22Rv1 (cell line): ENCODE measurements at regions not wholly inside any gene's neighbourhood (a gene's known extent, or its start where the extent isn't known, plus 50 kb on each side); places are given as distances from the start of the nearest gene placed in this dataset.

Experiments
- ZFX ChIP-seq: fragments of 450-650 bp; IDR thresholded peaks from 2 replicates; pipeline ENCODE4 v1.6.1; 2017; ENCODE audit warnings: antibody characterized with exemption, borderline replicate concordance
- TF ChIP-seq, protein P1 (sequence below): fragments of 450-650 bp; IDR thresholded peaks from 2 replicates; pipeline ENCODE4 v1.5.1; 2017; ENCODE audit warnings: mild to moderate bottlenecking

DNA sequence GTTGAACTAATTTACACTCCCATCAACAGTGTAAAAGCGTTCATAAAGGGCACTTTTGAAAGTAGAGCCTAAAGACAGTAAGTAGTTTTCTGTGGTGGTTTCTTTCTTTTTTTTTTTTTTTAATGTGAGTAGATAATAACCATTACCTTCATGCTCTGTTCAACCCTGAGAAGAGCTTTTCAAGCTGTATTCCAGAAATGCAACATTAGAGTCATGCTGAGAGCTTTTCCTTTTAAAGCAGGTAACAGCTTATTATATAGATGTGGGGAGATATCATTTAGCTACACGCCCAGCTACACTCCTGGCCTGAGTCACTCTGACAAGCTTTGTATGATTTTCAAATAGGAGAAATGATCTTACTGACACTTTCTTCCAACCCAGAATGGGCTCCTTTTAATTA is 96.2 kb upstream of the ARHGEF26 start:
- TF ChIP-seq, protein P1, sequence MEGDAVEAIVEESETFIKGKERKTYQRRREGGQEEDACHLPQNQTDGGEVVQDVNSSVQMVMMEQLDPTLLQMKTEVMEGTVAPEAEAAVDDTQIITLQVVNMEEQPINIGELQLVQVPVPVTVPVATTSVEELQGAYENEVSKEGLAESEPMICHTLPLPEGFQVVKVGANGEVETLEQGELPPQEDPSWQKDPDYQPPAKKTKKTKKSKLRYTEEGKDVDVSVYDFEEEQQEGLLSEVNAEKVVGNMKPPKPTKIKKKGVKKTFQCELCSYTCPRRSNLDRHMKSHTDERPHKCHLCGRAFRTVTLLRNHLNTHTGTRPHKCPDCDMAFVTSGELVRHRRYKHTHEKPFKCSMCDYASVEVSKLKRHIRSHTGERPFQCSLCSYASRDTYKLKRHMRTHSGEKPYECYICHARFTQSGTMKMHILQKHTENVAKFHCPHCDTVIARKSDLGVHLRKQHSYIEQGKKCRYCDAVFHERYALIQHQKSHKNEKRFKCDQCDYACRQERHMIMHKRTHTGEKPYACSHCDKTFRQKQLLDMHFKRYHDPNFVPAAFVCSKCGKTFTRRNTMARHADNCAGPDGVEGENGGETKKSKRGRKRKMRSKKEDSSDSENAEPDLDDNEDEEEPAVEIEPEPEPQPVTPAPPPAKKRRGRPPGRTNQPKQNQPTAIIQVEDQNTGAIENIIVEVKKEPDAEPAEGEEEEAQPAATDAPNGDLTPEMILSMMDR: no peak
- no peak for TF ChIP-seq ZFX
